Fibroblast of lung (primary cell): ENCODE measurements at regions not wholly inside any gene's neighbourhood (a gene's known extent, or its start where the extent isn't known, plus 50 kb on each side); places are given as distances from the start of the nearest gene placed in this dataset.

ENCODE experiments used
- EZH2 ChIP-seq: IDR thresholded peaks from 2 replicates; pipeline ENCODE4 v1.5.1; 2012; ENCODE audit warnings: low read length, control low read depth, mild to moderate bottlenecking; ENCODE audit errors: missing control alignments
- TF ChIP-seq, protein P1 (sequence below), 2 donors: IDR thresholded peaks in 1 of 2; conservative IDR thresholded peaks in 1 of 2; 1 replicate in 1 of 2; 2 replicates in 1 of 2; pipeline ENCODE4 v1.5.1; 2011 to 2012; ENCODE audit warnings: low read length in 2 of 2, control low read depth in 1 of 2, inconsistent platforms in 1 of 2, low read depth in 1 of 2, mild to moderate bottlenecking in 1 of 2

GRCh38 chr20:47964149-47964548 is 178.9 kb upstream of the SULF2 start:
- TF ChIP-seq, protein P1, sequence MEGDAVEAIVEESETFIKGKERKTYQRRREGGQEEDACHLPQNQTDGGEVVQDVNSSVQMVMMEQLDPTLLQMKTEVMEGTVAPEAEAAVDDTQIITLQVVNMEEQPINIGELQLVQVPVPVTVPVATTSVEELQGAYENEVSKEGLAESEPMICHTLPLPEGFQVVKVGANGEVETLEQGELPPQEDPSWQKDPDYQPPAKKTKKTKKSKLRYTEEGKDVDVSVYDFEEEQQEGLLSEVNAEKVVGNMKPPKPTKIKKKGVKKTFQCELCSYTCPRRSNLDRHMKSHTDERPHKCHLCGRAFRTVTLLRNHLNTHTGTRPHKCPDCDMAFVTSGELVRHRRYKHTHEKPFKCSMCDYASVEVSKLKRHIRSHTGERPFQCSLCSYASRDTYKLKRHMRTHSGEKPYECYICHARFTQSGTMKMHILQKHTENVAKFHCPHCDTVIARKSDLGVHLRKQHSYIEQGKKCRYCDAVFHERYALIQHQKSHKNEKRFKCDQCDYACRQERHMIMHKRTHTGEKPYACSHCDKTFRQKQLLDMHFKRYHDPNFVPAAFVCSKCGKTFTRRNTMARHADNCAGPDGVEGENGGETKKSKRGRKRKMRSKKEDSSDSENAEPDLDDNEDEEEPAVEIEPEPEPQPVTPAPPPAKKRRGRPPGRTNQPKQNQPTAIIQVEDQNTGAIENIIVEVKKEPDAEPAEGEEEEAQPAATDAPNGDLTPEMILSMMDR (conservative IDR thresholded peaks at IDR 0.05 in 1 of 2, IDR thresholded peaks at IDR 0.05 in 1 of 2; ENCODE audit: low read depth in 1 of 2, low read length in 2 of 2) = no peak
- TF ChIP-seq EZH2 = no peak
